ENCODE measurements at regions not wholly inside any gene's neighbourhood (a gene's known extent, or its start where the extent isn't known, plus 50 kb on each side); places are given as distances from the start of the nearest gene placed in this dataset.

- no peak for DNase-seq
Measured at GRCh38 chr4:138078751-138079520, 163.2 kb downstream of the SLC7A11 start.

GRCh38 chr4:138078253-138078652 lies 163.9 kb downstream of the SLC7A11 start:
- no peak for DNase-seq

- DNase-seq, result no peak
Measured at GRCh38 chr4:138076561-138076960, 165.6 kb downstream of the SLC7A11 start.

- no peak for DNase-seq
Measured at GRCh38 chr4:138070816-138071215, 171.3 kb downstream of the SLC7A11 start.

GRCh38 chr4:138063581-138063980 lies 178.6 kb downstream of the SLC7A11 start:
- no peak for DNase-seq

GRCh38 chr4:138062929-138063328 lies 179.2 kb downstream of the SLC7A11 start:
- no peak for DNase-seq

- DNase-seq, result no peak
Measured at GRCh38 chr4:138056541-138056940, 185.6 kb downstream of the SLC7A11 start.

- no peak for DNase-seq
Measured at GRCh38 chr4:138055890-138056289, 186.3 kb downstream of the SLC7A11 start.

- DNase-seq, result no peak
Measured at GRCh38 chr4:138053641-138054301, 188.4 kb downstream of the SLC7A11 start.

GRCh38 chr4:138052806-138053632 lies 189.1 kb downstream of the SLC7A11 start:
- DNase-seq, result no peak

GRCh38 chr4:138051157-138051556 lies 191.0 kb downstream of the SLC7A11 start:
- DNase-seq, result no peak

- DNase-seq, result no peak
Measured at GRCh38 chr4:138050601-138051000, 191.5 kb downstream of the SLC7A11 start.

- DNase-seq, result no peak
Measured at GRCh38 chr4:138049355-138049754, 192.8 kb downstream of the SLC7A11 start.

- DNase-seq, result no peak
Measured at GRCh38 chr4:138047290-138047689, 194.9 kb downstream of the SLC7A11 start.

- DNase-seq, result no peak
Measured at GRCh38 chr4:138045036-138045435, 197.1 kb downstream of the SLC7A11 start.

GRCh38 chr4:138039010-138039409 lies 203.1 kb downstream of the SLC7A11 start:
- DNase-seq, result no peak

GRCh38 chr4:138037696-138038095 lies 204.5 kb downstream of the SLC7A11 start:
- no peak for DNase-seq

GRCh38 chr4:138035781-138036258 lies 206.3 kb downstream of the SLC7A11 start:
- no peak for DNase-seq

- no peak for DNase-seq
Measured at GRCh38 chr4:138034871-138035270, 207.3 kb downstream of the SLC7A11 start.

- no peak for DNase-seq
Measured at GRCh38 chr4:138032222-138032621, 209.9 kb downstream of the SLC7A11 start.

GRCh38 chr4:138030375-138030774 lies 211.8 kb downstream of the SLC7A11 start:
- no peak for DNase-seq

- no peak for DNase-seq
Measured at GRCh38 chr4:138028923-138029322, 213.2 kb downstream of the SLC7A11 start.

GRCh38 chr4:138021139-138021830 lies 220.9 kb downstream of the SLC7A11 start:
- DNase-seq, result no peak

Measured in T-helper 1 cell (primary cell).